Ovary (tissue), 3 donors: ENCODE measurements at regions not wholly inside any gene's neighbourhood (a gene's known extent, or its start where the extent isn't known, plus 50 kb on each side); places are given as distances from the start of the nearest gene placed in this dataset.

Source experiments
- EP300 ChIP-seq: sonication (generic); formaldehyde crosslinking; IDR thresholded peaks from one replicate; pipeline ENCODE4 v1.6.1; 2017; ENCODE audit warnings: antibody characterized with exemption
- POLR2A ChIP-seq: fragments of 450-650 bp; IDR thresholded peaks from one replicate; pipeline ENCODE4 v1.6.1; 2017; ENCODE audit warnings: antibody characterized with exemption, mild to moderate bottlenecking, moderate library complexity
- TF ChIP-seq, protein P1 (sequence below), 3 donors: fragments of 450-650 bp in 2 of 3; fragments of 200-600 bp in 1 of 3; IDR thresholded peaks; one replicate each; pipeline versions ENCODE4 v1.5.1 to v1.8.0; 2016 to 2022; ENCODE audit warnings: antibody characterized with exemption in 3 of 3, mild to moderate bottlenecking in 1 of 3
- donor health status: DM: no; HTN: no; CAD: no.

DNA sequence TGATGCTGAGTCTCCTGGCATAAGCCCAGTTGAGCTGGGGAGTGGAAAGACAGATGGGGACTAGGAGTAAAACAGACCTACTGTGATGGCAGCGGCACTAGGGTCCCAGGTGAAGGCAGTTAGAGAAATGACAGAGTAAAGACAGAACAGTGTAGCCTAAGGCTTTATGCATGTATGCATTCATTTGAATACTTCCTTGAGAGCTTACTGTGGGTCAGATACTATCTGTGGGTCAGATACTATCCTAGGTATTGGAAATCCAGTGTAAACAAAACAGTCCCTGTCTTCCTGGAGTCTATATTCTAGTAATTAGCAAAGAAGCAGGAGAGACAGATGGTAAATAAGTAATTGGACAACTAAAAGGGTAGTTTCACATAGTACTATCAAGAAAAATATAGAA is 73.7 kb upstream of the LRCH1 start:
- TF ChIP-seq, protein P1, sequence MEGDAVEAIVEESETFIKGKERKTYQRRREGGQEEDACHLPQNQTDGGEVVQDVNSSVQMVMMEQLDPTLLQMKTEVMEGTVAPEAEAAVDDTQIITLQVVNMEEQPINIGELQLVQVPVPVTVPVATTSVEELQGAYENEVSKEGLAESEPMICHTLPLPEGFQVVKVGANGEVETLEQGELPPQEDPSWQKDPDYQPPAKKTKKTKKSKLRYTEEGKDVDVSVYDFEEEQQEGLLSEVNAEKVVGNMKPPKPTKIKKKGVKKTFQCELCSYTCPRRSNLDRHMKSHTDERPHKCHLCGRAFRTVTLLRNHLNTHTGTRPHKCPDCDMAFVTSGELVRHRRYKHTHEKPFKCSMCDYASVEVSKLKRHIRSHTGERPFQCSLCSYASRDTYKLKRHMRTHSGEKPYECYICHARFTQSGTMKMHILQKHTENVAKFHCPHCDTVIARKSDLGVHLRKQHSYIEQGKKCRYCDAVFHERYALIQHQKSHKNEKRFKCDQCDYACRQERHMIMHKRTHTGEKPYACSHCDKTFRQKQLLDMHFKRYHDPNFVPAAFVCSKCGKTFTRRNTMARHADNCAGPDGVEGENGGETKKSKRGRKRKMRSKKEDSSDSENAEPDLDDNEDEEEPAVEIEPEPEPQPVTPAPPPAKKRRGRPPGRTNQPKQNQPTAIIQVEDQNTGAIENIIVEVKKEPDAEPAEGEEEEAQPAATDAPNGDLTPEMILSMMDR (IDR thresholded peaks at IDR 0.05), result no peak
- TF ChIP-seq EP300 (no peak), POLR2A (no peak)
